Heart right ventricle (tissue), 16 donors: ENCODE measurements at regions not wholly inside any gene's neighbourhood (a gene's known extent, or its start where the extent isn't known, plus 50 kb on each side); places are given as distances from the start of the nearest gene placed in this dataset.

Source experiments
- ATAC-seq, 8 donors: fragments of 200-7000 bp; cut with Tn5 transposase; one replicate each; pipeline ENCODE4 v1.9.1; 2020; ENCODE audit warnings: mild to moderate bottlenecking in 8 of 8, moderate library complexity in 8 of 8, moderate number of reproducible peaks in 1 of 8
- DNase-seq, 2 donors: peaks; one replicate each; pipeline ENCODE4 v3.0.0-alpha.2; 2020
- H3K27ac ChIP-seq, 10 donors: fragments of 200-600 bp; sonication (generic) in 2 of 10; one replicate each; pipeline versions ENCODE4 v1.5.0 to v1.8.0; 2020 to 2022; ENCODE audit warnings: mild to moderate bottlenecking in 3 of 10
- H3K27me3 ChIP-seq, 7 donors: fragments of 200-600 bp; one replicate each; pipeline ENCODE4 v1.8.0; 2021 to 2022; ENCODE audit warnings: mild to moderate bottlenecking in 2 of 7
- H3K36me3 ChIP-seq, 9 donors: fragments of 200-600 bp; sonication (generic) in 1 of 9; one replicate each; pipeline versions ENCODE4 v1.5.0 to v1.8.0; 2020 to 2022; ENCODE audit warnings: mild to moderate bottlenecking in 2 of 9
- H3K4me1 ChIP-seq, 9 donors: fragments of 200-600 bp; sonication (generic) in 1 of 9; one replicate each; pipeline versions ENCODE4 v1.5.0 to v1.8.0; 2020 to 2022; ENCODE audit warnings: mild to moderate bottlenecking in 4 of 9
- H3K4me3 ChIP-seq, 10 donors: fragments of 200-600 bp; sonication (generic) in 2 of 10; one replicate each; pipeline versions ENCODE4 v1.5.0 to v1.8.0; 2020 to 2022; ENCODE audit warnings: mild to moderate bottlenecking in 7 of 10, moderate library complexity in 2 of 10
- H3K9me3 ChIP-seq, 11 donors: fragments of 200-600 bp in 10 of 11; sonication (generic) in 2 of 11; one replicate each; pipeline versions ENCODE4 v1.5.0 to v1.8.0; 2013 to 2022; ENCODE audit warnings: mild to moderate bottlenecking in 2 of 11, control low read depth in 1 of 11, moderate library complexity in 1 of 11
- WGBS, 2 donors: extraction: QIAGEN DNeasy Blood & Tissue Kit; methylation state at CpG; one replicate each; pipeline ENCODE4 v1.1.7; 2013; ENCODE audit warnings: inconsistent platforms in 1 of 2; 5-methylcytosine and 5-hydroxymethylcytosine counted together
- intact Hi-C, 10 donors: fragments of 100-400 bp; cut with DNase I; formaldehyde crosslinking; loops; one replicate each; pipeline versions ENCODE4 v1.11.1 to v1.14.2; 2022
- TF ChIP-seq, protein P1 (sequence below), 9 donors: fragments of 200-600 bp; sonication (generic) in 2 of 9; IDR thresholded peaks; one replicate each; pipeline versions ENCODE4 v1.5.0 to v1.8.0; 2021 to 2022; ENCODE audit warnings: antibody characterized with exemption in 9 of 9, mild to moderate bottlenecking in 5 of 9, moderate library complexity in 1 of 9
- donor health status: Arrhythmogenic right ventricular cardiomyopathy.
- donor health status: ischemic (EF 13 %, LVEDD 7.1; RV severe dilation, severe dysfunction).
- donor health status: healthy with polysubstance abuse.
- donor health status: DM: no; HTN: yes; CAD: no.
- donor health status: DM: no; HTN: no; CAD: no.
- donor health status: ischemic (EF 25% LVEDD 6.9; RV normal size, moderate dysfunction).
- donor health status: ischemic (EF 25% LVEDD 5.7; RV mildly dilated, moderate dysfunction).
- donor health status: healthy.
- donor health status: DM: yes; HTN: yes; CAD: no.
- donor health status: Ischemic cardiomyopathy.
- donor health status: ischemic (EF 35%, LVEDD 5.7; RV mildly dilated, moderate dysfunction).
- donor health status: nonischemic (EF 11% LVEDD 7.7; RV severe dilation, severe dysfunction).
- donor health status: DM: yes; HTN: yes; CAD: no.
- donor health status: PGD.
- donor health status: ischemic (EF 29% LVEDD 5.4; RV normal size, mild dysfunction).
- donor health status: nonischemic (EF 23%, LVEDD 6.1; RV moderate dilation, normal function).

DNA sequence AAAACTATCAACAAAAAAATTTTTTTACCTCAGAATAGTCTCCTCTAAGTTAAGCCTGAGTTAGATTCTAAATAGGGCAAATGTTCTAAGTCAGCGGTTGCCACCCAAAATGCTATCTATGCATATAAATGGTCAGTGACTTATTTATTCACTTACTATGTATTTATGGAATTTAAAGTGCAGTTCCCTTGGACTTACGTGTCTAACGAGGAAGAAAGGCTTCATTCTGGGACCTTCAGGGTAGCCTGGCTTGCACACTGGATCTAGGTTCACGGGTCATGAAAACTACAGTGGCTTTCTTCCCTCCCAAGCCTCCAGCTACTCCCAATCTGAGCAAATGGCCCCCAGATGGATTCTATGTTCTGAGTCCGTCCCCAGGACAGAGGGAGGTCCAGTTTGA, 77.1 kb downstream of the ARF6 start:
- TF ChIP-seq, protein P1, sequence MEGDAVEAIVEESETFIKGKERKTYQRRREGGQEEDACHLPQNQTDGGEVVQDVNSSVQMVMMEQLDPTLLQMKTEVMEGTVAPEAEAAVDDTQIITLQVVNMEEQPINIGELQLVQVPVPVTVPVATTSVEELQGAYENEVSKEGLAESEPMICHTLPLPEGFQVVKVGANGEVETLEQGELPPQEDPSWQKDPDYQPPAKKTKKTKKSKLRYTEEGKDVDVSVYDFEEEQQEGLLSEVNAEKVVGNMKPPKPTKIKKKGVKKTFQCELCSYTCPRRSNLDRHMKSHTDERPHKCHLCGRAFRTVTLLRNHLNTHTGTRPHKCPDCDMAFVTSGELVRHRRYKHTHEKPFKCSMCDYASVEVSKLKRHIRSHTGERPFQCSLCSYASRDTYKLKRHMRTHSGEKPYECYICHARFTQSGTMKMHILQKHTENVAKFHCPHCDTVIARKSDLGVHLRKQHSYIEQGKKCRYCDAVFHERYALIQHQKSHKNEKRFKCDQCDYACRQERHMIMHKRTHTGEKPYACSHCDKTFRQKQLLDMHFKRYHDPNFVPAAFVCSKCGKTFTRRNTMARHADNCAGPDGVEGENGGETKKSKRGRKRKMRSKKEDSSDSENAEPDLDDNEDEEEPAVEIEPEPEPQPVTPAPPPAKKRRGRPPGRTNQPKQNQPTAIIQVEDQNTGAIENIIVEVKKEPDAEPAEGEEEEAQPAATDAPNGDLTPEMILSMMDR (IDR thresholded peaks at IDR 0.05) = no peak
- DNase-seq = no peak
- Histone ChIP-seq H3K27me3 (no peaks in the 10 kb centered on the region), H3K4me3 (peak overlapping the region in 1 of 10 donors; percentile 9), H3K36me3 (no peaks in the 10 kb centered on the region), H3K9me3 (no peaks in the 10 kb centered on the region), H3K4me1 (peaks cover 0 to 63% (median 35%) of the 10 kb centered on the region in 9 donors), H3K27ac (peak overlapping the region in 7 of 10 donors; percentile 23 to 92 (median 65))
- no peak for ATAC-seq
- 79 to 86% methylated on average over 5 of the region's 5 CpGs for WGBS, 2 donors
- intact Hi-C loops = loop anchor here in 2 of 10 donors (10.0 kb wide), 2 partner anchors 55 to 65 kb away; no protein-coding TSS in a partner anchor

DNA sequence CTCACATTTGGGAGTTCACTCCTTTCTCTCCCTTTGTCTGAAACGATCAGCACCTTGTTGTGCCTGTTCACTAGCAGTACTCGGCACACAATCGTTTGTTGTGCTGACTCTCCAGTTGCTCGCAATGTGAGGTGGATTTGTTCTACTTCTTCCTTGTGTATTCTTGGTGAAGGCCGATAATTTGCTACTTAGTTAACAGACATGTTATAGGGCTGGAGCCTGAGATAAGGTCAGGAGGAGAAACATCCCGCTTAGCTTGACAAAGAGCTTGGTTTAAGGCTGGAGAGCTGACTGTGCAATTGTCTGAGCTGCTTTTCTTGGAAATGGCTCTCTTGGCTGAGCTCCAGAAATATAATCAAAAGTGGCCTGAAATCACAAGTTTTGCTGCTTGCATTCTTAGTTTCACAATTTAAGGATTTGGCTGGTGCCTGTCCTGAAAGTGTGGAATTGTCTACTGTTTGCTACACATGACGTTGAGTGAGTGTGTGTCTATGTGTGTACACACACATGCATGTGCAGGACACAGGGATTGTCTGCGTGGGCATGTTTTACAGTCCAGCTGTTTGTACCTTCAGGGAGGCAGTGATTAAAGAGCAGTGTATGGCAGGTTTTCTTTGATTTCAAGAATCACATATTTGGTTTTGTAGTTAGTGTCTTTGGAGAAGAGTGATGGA, 77.7 kb downstream of the ARF6 start:
- Histone ChIP-seq H3K27ac (peak overlapping the region in 8 of 10 donors; percentile 23 to 92 (median 62)), H3K4me3 (peak overlapping the region in 2 of 10 donors; percentile 6 to 9), H3K36me3 (no peaks in the 10 kb centered on the region), H3K4me1 (peaks cover 0 to 67% (median 35%) of the 10 kb centered on the region in 9 donors), H3K27me3 (no peaks in the 10 kb centered on the region), H3K9me3 (no peaks in the 10 kb centered on the region)
- TF ChIP-seq, protein P1 (IDR thresholded peaks at IDR 0.05) = no peak
- WGBS, 2 donors = 46 to 49% methylated on average over 8 of the region's 8 CpGs
- DNase-seq = peak in 1 of 2 donors; percentile 41
- intact Hi-C loops = loop anchor here in 1 of 10 donors (10.0 kb wide), 1 partner anchor 66 kb away; no protein-coding TSS in a partner anchor
- ATAC-seq = peak; percentile 43 to 67 (median 56)

DNA sequence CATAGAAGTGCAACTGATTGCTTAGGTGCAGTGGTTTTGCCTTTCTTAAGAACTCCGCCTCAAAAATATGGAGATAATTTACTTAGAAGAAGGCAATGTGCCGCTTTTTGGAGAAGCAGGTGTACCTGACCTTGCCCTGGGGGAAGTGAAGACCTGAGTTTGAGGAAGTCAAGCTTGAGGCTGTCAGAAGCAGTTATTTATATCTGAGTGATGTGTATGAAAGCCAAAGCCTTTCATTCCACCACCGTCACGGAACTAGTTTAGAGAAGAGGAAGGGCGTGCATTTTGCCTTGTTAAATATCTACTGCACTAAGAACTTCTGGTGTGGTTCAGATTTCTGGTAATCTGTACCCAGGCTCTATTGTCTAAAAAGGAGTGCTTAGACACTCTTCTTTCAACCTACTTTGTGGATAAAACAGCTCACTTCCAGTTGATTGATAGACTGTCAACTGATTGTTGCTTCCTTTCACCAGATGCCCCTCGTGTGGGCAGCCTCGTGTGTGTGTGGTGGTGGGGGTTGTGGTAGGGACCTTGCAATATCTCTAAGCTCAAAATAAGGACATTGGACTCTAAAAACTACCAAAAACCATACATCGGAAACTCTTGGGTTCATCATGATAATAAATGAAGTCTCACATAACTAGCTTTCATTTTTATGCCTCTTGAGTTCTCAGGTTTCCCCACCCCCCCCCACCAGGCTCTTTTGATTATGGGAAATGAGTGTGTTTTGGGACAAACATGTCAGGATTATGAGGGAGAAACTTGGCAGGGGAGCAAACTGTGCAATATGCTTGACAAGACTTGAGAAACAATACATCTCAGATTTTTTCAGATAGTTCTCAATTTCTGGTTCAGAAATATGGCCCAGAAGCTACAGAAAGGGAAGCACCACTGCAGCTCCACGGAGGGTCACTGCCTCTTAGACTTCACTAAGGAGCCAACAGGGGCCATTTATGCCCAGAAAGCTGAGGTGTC, 78.6 kb downstream of the ARF6 start:
- WGBS, 2 donors = 41 to 51% methylated on average over 9 of the region's 9 CpGs
- peak overlapping the region in 9 of 10 donors; percentile 17 to 92 (median 60) for H3K27ac ChIP-seq
- peak; percentile 44 to 74 (median 60) for ATAC-seq
- H3K4me3 ChIP-seq = peak overlapping the region in 1 of 10 donors; percentile 6
- TF ChIP-seq, protein P1 (IDR thresholded peaks at IDR 0.05) = no peak
- intact Hi-C loops = loop anchor here in 1 of 10 donors (10.0 kb wide), 1 partner anchor 67 kb away; no protein-coding TSS in a partner anchor
- no peak for DNase-seq
- no peaks in the 10 kb centered on the region for H3K27me3 ChIP-seq
- no peaks in the 10 kb centered on the region for H3K9me3 ChIP-seq
- no peaks in the 10 kb centered on the region for H3K36me3 ChIP-seq
- H3K4me1 ChIP-seq = peaks cover 0 to 69% (median 35%) of the 10 kb centered on the region in 9 donors

DNA sequence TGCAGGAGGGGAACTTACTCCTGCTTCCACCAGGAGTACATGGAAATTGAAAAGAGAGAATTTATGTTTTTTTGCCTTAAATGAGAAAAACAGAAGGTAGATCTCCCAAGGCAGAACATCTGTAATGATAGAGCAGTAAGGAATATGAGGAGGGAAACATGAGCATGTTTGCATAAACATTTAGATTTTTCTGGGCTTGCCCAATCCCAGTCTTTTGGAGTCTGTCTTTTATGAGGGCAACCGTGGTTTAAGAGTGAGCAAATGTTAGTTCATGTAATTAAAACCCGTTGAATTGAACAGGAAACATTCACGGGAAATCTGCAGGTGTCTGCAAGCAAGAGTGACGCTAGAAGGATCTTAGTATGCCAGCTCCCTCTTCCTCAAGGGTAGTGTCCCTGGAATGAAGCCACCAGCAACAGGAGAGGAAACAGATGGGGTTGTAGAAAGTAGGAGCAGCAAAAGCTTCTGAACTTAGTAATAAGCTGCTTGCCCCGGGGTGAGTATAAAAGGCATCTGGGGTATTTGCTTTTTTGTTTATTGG, 79.3 kb downstream of the ARF6 start:
- Histone ChIP-seq H3K36me3 (no peaks in the 10 kb centered on the region), H3K27me3 (no peaks in the 10 kb centered on the region), H3K9me3 (no peaks in the 10 kb centered on the region), H3K27ac (peak overlapping the region in 9 of 10 donors; percentile 17 to 92 (median 60)), H3K4me1 (peaks cover 0 to 75% (median 35%) of the 10 kb centered on the region in 9 donors), H3K4me3 (peak overlapping the region in 1 of 10 donors; percentile 14)
- intact Hi-C loops = loop anchor here in 1 of 10 donors (10.0 kb wide), 1 partner anchor 67 kb away; no protein-coding TSS in a partner anchor
- TF ChIP-seq, protein P1 (IDR thresholded peaks at IDR 0.05) = no peak
- WGBS, 2 donors = 32 to 45% methylated on average over 5 of the region's 5 CpGs
- peak; percentile 38 to 69 (median 54) for ATAC-seq
- peak in 1 of 2 donors; percentile 53 for DNase-seq
